GM18868 (cell line): ENCODE measurements at regions not wholly inside any gene's neighbourhood (a gene's known extent, or its start where the extent isn't known, plus 50 kb on each side); places are given as distances from the start of the nearest gene placed in this dataset.
"Not testable (repeated sequence)": the region's sequence is repeated elsewhere in the genome, so short reads cannot be mapped to it uniquely, and the experiment has no call there.

ENCODE experiments used
- ATAC-seq: cut with Tn5 transposase; IDR thresholded peaks from one replicate; pipeline ENCODE4 v1.9.1; 2021; ENCODE audit warnings: mild to moderate bottlenecking, moderate library complexity; ENCODE audit not compliant: unreplicated experiment

GRCh38 chr9:12350775-12351174 is 342.4 kb upstream of the TYRP1 start:
- ATAC-seq, result no peak

- ATAC-seq, result no peak
Measured at GRCh38 chr9:12351293-12352044, 341.7 kb upstream of the TYRP1 start.

- ATAC-seq, result no peak
Measured at GRCh38 chr9:12352045-12352315, 341.2 kb upstream of the TYRP1 start.

GRCh38 chr9:12363439-12363838 is 329.7 kb upstream of the TYRP1 start:
- ATAC-seq, result no peak

- no peak for ATAC-seq
Measured at GRCh38 chr9:12368569-12368968, 324.6 kb upstream of the TYRP1 start.

GRCh38 chr9:12391839-12392509 is 301.2 kb upstream of the TYRP1 start:
- no peak for ATAC-seq

- ATAC-seq, result no peak
Measured at GRCh38 chr9:12394105-12394504, 299.1 kb upstream of the TYRP1 start.

GRCh38 chr9:12403721-12404120 is 289.5 kb upstream of the TYRP1 start:
- ATAC-seq, result no peak

GRCh38 chr9:12413986-12414385 is 279.2 kb upstream of the TYRP1 start:
- no peak for ATAC-seq

- no peak for ATAC-seq
Measured at GRCh38 chr9:12414514-12414913, 278.7 kb upstream of the TYRP1 start.

- ATAC-seq, result no peak
Measured at GRCh38 chr9:12415361-12415760, 277.8 kb upstream of the TYRP1 start.

GRCh38 chr9:12416716-12417115 is 276.5 kb upstream of the TYRP1 start:
- ATAC-seq, result no peak

- ATAC-seq, result no peak
Measured at GRCh38 chr9:12424243-12424642, 268.9 kb upstream of the TYRP1 start.

GRCh38 chr9:12425878-12426864 is 267.0 kb upstream of the TYRP1 start:
- ATAC-seq, result no peak

GRCh38 chr9:12439267-12439666 is 253.9 kb upstream of the TYRP1 start:
- ATAC-seq, result no peak

- not testable (repeated sequence) for ATAC-seq
Measured at GRCh38 chr9:12441080-12441479, 252.1 kb upstream of the TYRP1 start.

- ATAC-seq, result no peak
Measured at GRCh38 chr9:12441506-12441905, 251.7 kb upstream of the TYRP1 start.

GRCh38 chr9:12448246-12448645 is 244.9 kb upstream of the TYRP1 start:
- no peak for ATAC-seq

GRCh38 chr9:12457237-12457636 is 235.9 kb upstream of the TYRP1 start:
- ATAC-seq, result no peak

GRCh38 chr9:12461763-12462460 is 231.3 kb upstream of the TYRP1 start:
- no peak for ATAC-seq

GRCh38 chr9:12462861-12463260 is 230.3 kb upstream of the TYRP1 start:
- no peak for ATAC-seq
